T-cell (primary cell): ENCODE measurements at regions not wholly inside any gene's neighbourhood (a gene's known extent, or its start where the extent isn't known, plus 50 kb on each side); places are given as distances from the start of the nearest gene placed in this dataset.
"Not testable (repeated sequence)": the region's sequence is repeated elsewhere in the genome, so short reads cannot be mapped to it uniquely, and the experiment has no call there.

Experiments
- ATAC-seq, 4 experiments: fragments of 200-7000 bp in 3 of 4; fragments of 150-1000 bp in 1 of 4; cut with Tn5 transposase; replicated peaks in 1 of 4; 1 replicate in 3 of 4; 2 replicates in 1 of 4; pipeline ENCODE4 v1.10.0; 2021; ENCODE audit warnings: moderate library complexity in 3 of 4, mild to moderate bottlenecking in 2 of 4, moderate number of reproducible peaks in 1 of 4
- CTCF ChIA-PET, 2 donors: fragments of 300-600 bp; sonication (Branson Sonifier 250); formaldehyde crosslinking; loops; one replicate each; lab custom pipeline; 2022; ENCODE audit warnings: antibody characterized with exemption in 2 of 2; lab: Charles Lee
- POLR2A ChIA-PET, 2 donors: fragments of 300-600 bp; sonication (Branson Sonifier 250); formaldehyde crosslinking; loops; one replicate each; lab custom pipeline; 2022; ENCODE audit warnings: antibody characterized with exemption in 2 of 2; lab: Charles Lee
- DNase-seq, 35 experiments: peaks; one replicate each; pipeline versions ENCODE4 v3.0.0 to v3.0.0-alpha.2; 2013 to 2023
- H3K27ac ChIP-seq: one replicate; pipeline ENCODE4 v1.5.1; 2013; ENCODE audit warnings: low read length
- H3K27me3 ChIP-seq, 2 experiments: replicated peaks in 1 of 2; 1 replicate in 1 of 2; 2 replicates in 1 of 2; pipeline versions ENCODE4 v1.6.1 to v1.7.0; 2013; ENCODE audit warnings: low read length in 1 of 2, mixed read lengths in 1 of 2; ENCODE audit not compliant: control insufficient read depth in 2 of 2, insufficient read depth in 2 of 2; ENCODE audit errors: extremely low read depth in 1 of 2
- H3K36me3 ChIP-seq, 2 donors: 1 replicate in 1 of 2; 2 replicates in 1 of 2; pipeline versions ENCODE4 v1.6.1 to v1.7.0; 2013; ENCODE audit warnings: low read length in 1 of 2; ENCODE audit not compliant: control insufficient read depth in 2 of 2, insufficient read depth in 1 of 2; ENCODE audit errors: extremely low read depth in 1 of 2
- H3K4me1 ChIP-seq, 2 experiments: 1 replicate in 1 of 2; 2 replicates in 1 of 2; pipeline versions ENCODE4 v1.6.1 to v1.7.0; 2013; ENCODE audit warnings: low read length in 2 of 2, mixed read lengths in 1 of 2; ENCODE audit not compliant: insufficient read depth in 2 of 2, control insufficient read depth in 1 of 2; ENCODE audit errors: extremely low read depth in 1 of 2
- H3K4me3 ChIP-seq, 2 donors: 1 replicate in 1 of 2; 2 replicates in 1 of 2; pipeline versions ENCODE4 v1.5.1 to v1.7.0; 2013; ENCODE audit warnings: mild to moderate bottlenecking in 2 of 2, low read length in 1 of 2, moderate library complexity in 1 of 2; ENCODE audit not compliant: control insufficient read depth in 1 of 2; ENCODE audit errors: extremely low read depth in 1 of 2
- H3K9me3 ChIP-seq: 2 replicates; pipeline ENCODE4 v1.7.0; 2013
- H3K27ac Mint-ChIP-seq, 2 donors: one replicate each; pipeline ENCODE4 v1.8.0; 2020 to 2021; ENCODE audit warnings: mild to moderate bottlenecking in 2 of 2, mixed read lengths in 2 of 2
- H3K27me3 Mint-ChIP-seq, 2 donors: one replicate each; pipeline ENCODE4 v1.8.0; 2021 to 2022; ENCODE audit warnings: mixed read lengths in 2 of 2
- H3K36me3 Mint-ChIP-seq: one replicate; pipeline ENCODE4 v1.8.0; 2021; ENCODE audit warnings: mixed read lengths
- H3K4me1 Mint-ChIP-seq, 3 donors: one replicate each; pipeline ENCODE4 v1.8.0; 2020 to 2022; ENCODE audit warnings: mixed read lengths in 3 of 3, mild to moderate bottlenecking in 1 of 3
- H3K4me3 Mint-ChIP-seq, 3 donors: one replicate each; pipeline ENCODE4 v1.8.0; 2020 to 2022; ENCODE audit warnings: mild to moderate bottlenecking in 3 of 3, mixed read lengths in 3 of 3, moderate library complexity in 3 of 3
- H3K9me3 Mint-ChIP-seq, 3 donors: one replicate each; pipeline ENCODE4 v1.8.0; 2020 to 2022; ENCODE audit warnings: mixed read lengths in 3 of 3
- WGBS: methylation state at CpG from one replicate; pipeline ENCODE4 v1.1.5; 2013; ENCODE audit warnings: missing lambda C conversion rate; ENCODE audit not compliant: insufficient coverage; 5-methylcytosine and 5-hydroxymethylcytosine counted together

- no peak for DNase-seq
- H3K4me1 Mint-ChIP-seq, result no peaks in the 10 kb centered on the region
- Histone ChIP-seq H3K4me1 (no peaks in the 10 kb centered on the region), H3K36me3 (no peaks in the 10 kb centered on the region), H3K27me3 (no peaks in the 10 kb centered on the region), H3K9me3 (no peaks in the 10 kb centered on the region), H3K27ac (no peak overlapping the region), H3K4me3 (no peak overlapping the region)
- ChIA-PET CTCF (no interaction called here), POLR2A (no interaction called here)
- no peaks in the 10 kb centered on the region for H3K27me3 Mint-ChIP-seq
- no peak for ATAC-seq
- H3K9me3 Mint-ChIP-seq, result peaks cover 3 to 37% (median 8%) of the 10 kb centered on the region in 3 donors
- H3K4me3 Mint-ChIP-seq, result no peak overlapping the region
- no peaks in the 10 kb centered on the region for H3K36me3 Mint-ChIP-seq
- H3K27ac Mint-ChIP-seq, result no peak overlapping the region
Observed at GRCh38 chr1:187847531-187847930, 1018.8 kb downstream of the PLA2G4A start.

- ChIA-PET CTCF (no interaction called here), POLR2A (no interaction called here)
- WGBS, result no CpG with 5 or more reads among the region's 3 CpGs
- H3K4me3 ChIP-seq, result no peak overlapping the region
- no peaks in the 10 kb centered on the region for H3K9me3 ChIP-seq
- Mint-ChIP-seq H3K36me3 (no peaks in the 10 kb centered on the region), H3K9me3 (peaks cover 3 to 37% (median 10%) of the 10 kb centered on the region in 3 donors), H3K27me3 (no peaks in the 10 kb centered on the region), H3K4me3 (no peak overlapping the region), H3K4me1 (no peaks in the 10 kb centered on the region), H3K27ac (no peak overlapping the region)
- DNase-seq (no peak), ATAC-seq (no peak)
- H3K36me3 ChIP-seq, result no peaks in the 10 kb centered on the region
- H3K4me1 ChIP-seq, result no peaks in the 10 kb centered on the region
- no peaks in the 10 kb centered on the region for H3K27me3 ChIP-seq
- H3K27ac ChIP-seq, result no peak overlapping the region
Observed at GRCh38 chr1:187848321-187848720, 1019.6 kb downstream of the PLA2G4A start.

- H3K27me3 Mint-ChIP-seq, H3K4me1 ChIP-seq, H3K9me3 ChIP-seq, H3K36me3 ChIP-seq, H3K36me3 Mint-ChIP-seq, H3K4me3 Mint-ChIP-seq, DNase-seq, H3K27ac Mint-ChIP-seq, H3K27me3 ChIP-seq, POLR2A ChIA-PET, H3K4me1 Mint-ChIP-seq, CTCF ChIA-PET, H3K4me3 ChIP-seq, H3K27ac ChIP-seq, ATAC-seq: not testable (repeated sequence)
- 84% methylated on average over 18 of the region's 26 CpGs for WGBS
- H3K9me3 Mint-ChIP-seq, result peaks cover 3 to 37% (median 13%) of the 10 kb centered on the region in 3 donors
Observed at GRCh38 chr1:187850146-187850545, 1021.4 kb downstream of the PLA2G4A start.

GRCh38 chr1:187853505-187853904 lies 1024.8 kb downstream of the PLA2G4A start:
- ChIA-PET CTCF (no interaction called here), POLR2A (interaction anchor here in 1 of 2 donors (0.7 kb wide), 1 partner anchor 1064 kb away, joined by 3 read pairs; no protein-coding TSS in a partner anchor)
- no peaks in the 10 kb centered on the region for H3K4me1 ChIP-seq
- ATAC-seq (no peak), DNase-seq (no peak)
- peaks cover 14 to 36% (median 21%) of the 10 kb centered on the region in 3 donors for H3K9me3 Mint-ChIP-seq
- no peaks in the 10 kb centered on the region for H3K27me3 Mint-ChIP-seq
- H3K27me3 ChIP-seq, result no peaks in the 10 kb centered on the region
- 100% methylated on average over 1 of the region's 2 CpGs for WGBS
- no peaks in the 10 kb centered on the region for H3K9me3 ChIP-seq
- H3K4me3 Mint-ChIP-seq, result no peak overlapping the region
- H3K4me1 Mint-ChIP-seq, result no peaks in the 10 kb centered on the region
- H3K36me3 Mint-ChIP-seq, result no peaks in the 10 kb centered on the region
- no peak overlapping the region for H3K4me3 ChIP-seq
- no peaks in the 10 kb centered on the region for H3K36me3 ChIP-seq
- no peak overlapping the region for H3K27ac Mint-ChIP-seq
- no peak overlapping the region for H3K27ac ChIP-seq

- Histone ChIP-seq H3K9me3 (no peaks in the 10 kb centered on the region), H3K27ac (no peak overlapping the region), H3K4me3 (no peak overlapping the region), H3K36me3 (no peaks in the 10 kb centered on the region), H3K4me1 (no peaks in the 10 kb centered on the region), H3K27me3 (no peaks in the 10 kb centered on the region)
- Mint-ChIP-seq H3K27ac (no peak overlapping the region), H3K4me3 (no peak overlapping the region), H3K9me3 (peaks cover 18 to 30% (median 21%) of the 10 kb centered on the region in 3 donors), H3K4me1 (no peaks in the 10 kb centered on the region), H3K27me3 (no peaks in the 10 kb centered on the region), H3K36me3 (no peaks in the 10 kb centered on the region)
- POLR2A ChIA-PET, result no interaction called here
- no CpG with 5 or more reads among the region's 2 CpGs for WGBS
- CTCF ChIA-PET, result no interaction called here
- ATAC-seq, result no peak
- no peak for DNase-seq
Observed at GRCh38 chr1:187854457-187854856, 1025.7 kb downstream of the PLA2G4A start.

GRCh38 chr1:187862506-187862905 lies 1033.8 kb downstream of the PLA2G4A start:
- Histone ChIP-seq H3K27me3 (no peaks in the 10 kb centered on the region), H3K36me3 (no peaks in the 10 kb centered on the region), H3K27ac (no peak overlapping the region), H3K4me1 (no peaks in the 10 kb centered on the region), H3K9me3 (no peaks in the 10 kb centered on the region), H3K4me3 (no peak overlapping the region)
- no peak overlapping the region for H3K4me3 Mint-ChIP-seq
- H3K4me1 Mint-ChIP-seq, result no peaks in the 10 kb centered on the region
- no peaks in the 10 kb centered on the region for H3K36me3 Mint-ChIP-seq
- CTCF ChIA-PET, result interaction anchor here in 1 of 2 donors (1.4 kb wide), 1 partner anchor 21 kb away, joined by 3 read pairs; no protein-coding TSS in a partner anchor
- peaks cover 11 to 13% (median 12%) of the 10 kb centered on the region in 3 donors for H3K9me3 Mint-ChIP-seq
- ATAC-seq (no peak), DNase-seq (no peak)
- WGBS, result 78% methylated on average over 1 of the region's 1 CpG
- H3K27me3 Mint-ChIP-seq, result no peaks in the 10 kb centered on the region
- POLR2A ChIA-PET, result no interaction called here
- no peak overlapping the region for H3K27ac Mint-ChIP-seq

GRCh38 chr1:187870552-187870951 lies 1041.8 kb downstream of the PLA2G4A start:
- Histone ChIP-seq H3K27me3 (no peaks in the 10 kb centered on the region), H3K9me3 (no peaks in the 10 kb centered on the region), H3K4me3 (no peak overlapping the region), H3K4me1 (no peaks in the 10 kb centered on the region), H3K36me3 (no peaks in the 10 kb centered on the region), H3K27ac (no peak overlapping the region)
- no CpG with 5 or more reads among the region's 1 CpG for WGBS
- ATAC-seq, result no peak
- ChIA-PET POLR2A (no interaction called here), CTCF (interaction anchor here in 1 of 2 donors (0.5 kb wide), 1 partner anchor 819 kb away, joined by 4 read pairs; no protein-coding TSS in a partner anchor)
- DNase-seq, result no peak
- Mint-ChIP-seq H3K4me1 (no peaks in the 10 kb centered on the region), H3K36me3 (no peaks in the 10 kb centered on the region), H3K27me3 (no peaks in the 10 kb centered on the region), H3K9me3 (peaks cover 3 to 35% (median 8%) of the 10 kb centered on the region in 3 donors), H3K4me3 (no peak overlapping the region), H3K27ac (no peak overlapping the region)
